H9 (cell line): ENCODE measurements at regions not wholly inside any gene's neighbourhood (a gene's known extent, or its start where the extent isn't known, plus 50 kb on each side); places are given as distances from the start of the nearest gene placed in this dataset.

Experiments used
- DNase-seq: peaks from one replicate; pipeline ENCODE4 v3.0.0-alpha.2; 2017
- H2AFZ ChIP-seq: one replicate; pipeline ENCODE4 v1.6.1; 2013; ENCODE audit warnings: mild to moderate bottlenecking, low read length, control low read depth, moderate library complexity
- H2AK5ac ChIP-seq: 2 replicates; pipeline ENCODE4 v1.6.1; 2013; ENCODE audit warnings: low read length, control low read depth, mixed read lengths; ENCODE audit not compliant: insufficient read length
- H2BK120ac ChIP-seq: one replicate; pipeline ENCODE4 v1.6.1; 2013; ENCODE audit warnings: low read depth, mild to moderate bottlenecking, low read length, control low read depth, inconsistent platforms; ENCODE audit not compliant: poor library complexity, severe bottlenecking
- H2BK12ac ChIP-seq: 2 replicates; pipeline ENCODE4 v1.6.1; 2013; ENCODE audit warnings: low read length, control low read depth, mixed read lengths, low read depth; ENCODE audit not compliant: insufficient read length
- H2BK15ac ChIP-seq: 2 replicates; pipeline ENCODE4 v1.6.1; 2013; ENCODE audit warnings: low read depth, low read length, control low read depth
- H2BK20ac ChIP-seq: one replicate; pipeline ENCODE4 v1.6.1; 2013; ENCODE audit warnings: low read depth, mild to moderate bottlenecking, low read length, control low read depth, inconsistent platforms; ENCODE audit not compliant: poor library complexity, severe bottlenecking
- H2BK5ac ChIP-seq: 2 replicates; pipeline ENCODE4 v1.6.1; 2013; ENCODE audit warnings: low read length, control low read depth, mixed read lengths; ENCODE audit not compliant: insufficient read length
- H3K14ac ChIP-seq: 2 replicates; pipeline ENCODE4 v1.6.1; 2013; ENCODE audit warnings: low read length, control low read depth; ENCODE audit not compliant: insufficient read depth
- H3K18ac ChIP-seq: 2 replicates; pipeline ENCODE4 v1.6.1; 2013; ENCODE audit warnings: low read depth, mild to moderate bottlenecking, mixed read lengths, low read length, control low read depth; ENCODE audit not compliant: insufficient read length
- H3K23ac ChIP-seq: 2 replicates; pipeline ENCODE4 v1.6.1; 2013; ENCODE audit warnings: low read length, control low read depth, mixed read lengths, low read depth; ENCODE audit not compliant: insufficient read length
- H3K23me2 ChIP-seq: 2 replicates; pipeline ENCODE4 v1.6.1; 2013; ENCODE audit warnings: low read depth, mild to moderate bottlenecking, mixed read lengths, low read length, control low read depth; ENCODE audit not compliant: insufficient read length, poor library complexity, severe bottlenecking
- H3K27ac ChIP-seq: 2 replicates; pipeline ENCODE4 v1.5.1; 2013; ENCODE audit warnings: low read length, control low read depth, mixed read lengths, low read depth; ENCODE audit not compliant: insufficient read length
- H3K27me3 ChIP-seq: 2 replicates; pipeline ENCODE4 v1.6.1; 2013; ENCODE audit warnings: low read length, control low read depth, inconsistent platforms; ENCODE audit not compliant: insufficient read depth
- H3K4ac ChIP-seq: 2 replicates; pipeline ENCODE4 v1.6.1; 2013; ENCODE audit warnings: low read depth, mild to moderate bottlenecking, control low read depth, inconsistent platforms, low read length, moderate library complexity
- H3K4me1 ChIP-seq: 2 replicates; pipeline ENCODE4 v1.6.1; 2013; ENCODE audit warnings: low read length, control low read depth, inconsistent platforms; ENCODE audit not compliant: insufficient read depth
- H3K4me2 ChIP-seq: 2 replicates; pipeline ENCODE4 v1.6.1; 2013; ENCODE audit warnings: low read length, control low read depth, mixed read lengths; ENCODE audit not compliant: insufficient read length, insufficient read depth
- H3K56ac ChIP-seq: 2 replicates; pipeline ENCODE4 v1.6.1; 2013; ENCODE audit warnings: low read depth, mild to moderate bottlenecking, mixed read lengths, low read length, control low read depth; ENCODE audit not compliant: insufficient read length
- H3K79me1 ChIP-seq: 2 replicates; pipeline ENCODE4 v1.6.1; 2013; ENCODE audit warnings: low read depth, mild to moderate bottlenecking, moderate library complexity, low read length, control low read depth, inconsistent platforms; ENCODE audit not compliant: insufficient read depth, poor library complexity, severe bottlenecking
- H3K79me2 ChIP-seq: 2 replicates; pipeline ENCODE4 v1.6.1; 2013; ENCODE audit warnings: low read length, control low read depth, inconsistent platforms; ENCODE audit not compliant: insufficient read depth
- H3K9ac ChIP-seq: 2 replicates; pipeline ENCODE4 v1.6.1; 2013; ENCODE audit warnings: low read length, control low read depth, mixed read lengths; ENCODE audit not compliant: insufficient read length; ENCODE audit errors: extremely low read depth
- H3K9me3 ChIP-seq: one replicate; pipeline ENCODE4 v1.6.1; 2013; ENCODE audit warnings: low read depth, low read length, inconsistent platforms; ENCODE audit not compliant: control insufficient read depth
- H3T11ph ChIP-seq: one replicate; pipeline ENCODE4 v1.6.1; 2013; ENCODE audit warnings: mild to moderate bottlenecking, low read length, control low read depth, inconsistent platforms
- H4K20me1 ChIP-seq: one replicate; pipeline ENCODE4 v1.6.1; 2013; ENCODE audit not compliant: control insufficient read depth, insufficient read length, insufficient read depth
- H4K5ac ChIP-seq: 2 replicates; pipeline ENCODE4 v1.6.1; 2013; ENCODE audit warnings: low read depth, mild to moderate bottlenecking, mixed read lengths, low read length, control low read depth; ENCODE audit not compliant: insufficient read length
- H4K8ac ChIP-seq: replicated peaks from 2 replicates; pipeline ENCODE4 v1.6.1; 2013; ENCODE audit warnings: low read length, control low read depth, mixed read lengths, low read depth; ENCODE audit not compliant: insufficient read length
- H4K91ac ChIP-seq: 2 replicates; pipeline ENCODE4 v1.6.1; 2013; ENCODE audit warnings: low read depth, mild to moderate bottlenecking, moderate library complexity, mixed read lengths, low read length, control low read depth; ENCODE audit not compliant: insufficient read length
- H3K27ac Mint-ChIP-seq, 3 experiments: 2 replicates in 2 of 3; 3 replicates in 1 of 3; pipeline ENCODE4 v1.8.0; 2020 to 2021; ENCODE audit warnings: mixed read lengths in 3 of 3, mild to moderate bottlenecking in 1 of 3, moderate library complexity in 1 of 3
- H3K27me3 Mint-ChIP-seq: 2 replicates; pipeline ENCODE4 v1.8.0; 2021; ENCODE audit warnings: low read depth, mild to moderate bottlenecking, moderate library complexity, mixed read lengths
- H3K36me3 Mint-ChIP-seq, 3 experiments: 2 replicates in 2 of 3; 3 replicates in 1 of 3; pipeline ENCODE4 v1.8.0; 2020 to 2021; ENCODE audit warnings: low read depth in 3 of 3, mixed read lengths in 3 of 3; ENCODE audit not compliant: insufficient read depth in 1 of 3
- H3K4me1 Mint-ChIP-seq, 2 experiments: 2 replicates each; pipeline ENCODE4 v1.8.0; 2020; ENCODE audit warnings: mixed read lengths in 2 of 2
- H3K4me3 Mint-ChIP-seq, 2 experiments: 2 replicates in 1 of 2; 3 replicates in 1 of 2; pipeline ENCODE4 v1.8.0; 2020 to 2021; ENCODE audit warnings: mild to moderate bottlenecking in 2 of 2, mixed read lengths in 2 of 2, moderate library complexity in 1 of 2
- H3K9me3 Mint-ChIP-seq, 2 experiments: 2 replicates in 1 of 2; 3 replicates in 1 of 2; pipeline ENCODE4 v1.8.0; 2020; ENCODE audit warnings: mild to moderate bottlenecking in 2 of 2, mixed read lengths in 2 of 2, moderate library complexity in 1 of 2
- WGBS: extraction: QIAGEN DNeasy Blood & Tissue Kit; methylation state at CpG from one replicate; pipeline ENCODE4 v1.1.7; 2013; ENCODE audit warnings: missing lambda C conversion rate, low lambda C conversion rate, mixed read lengths; ENCODE audit not compliant: insufficient read length; ENCODE audit errors: extremely low coverage; 5-methylcytosine and 5-hydroxymethylcytosine counted together
- TF ChIP-seq, protein P1 (sequence below): fragments of 200-600 bp; sonication (generic); conservative IDR thresholded peaks from 3 replicates; pipeline ENCODE4 v1.8.0; 2021; ENCODE audit warnings: antibody characterized with exemption, mild to moderate bottlenecking

DNA sequence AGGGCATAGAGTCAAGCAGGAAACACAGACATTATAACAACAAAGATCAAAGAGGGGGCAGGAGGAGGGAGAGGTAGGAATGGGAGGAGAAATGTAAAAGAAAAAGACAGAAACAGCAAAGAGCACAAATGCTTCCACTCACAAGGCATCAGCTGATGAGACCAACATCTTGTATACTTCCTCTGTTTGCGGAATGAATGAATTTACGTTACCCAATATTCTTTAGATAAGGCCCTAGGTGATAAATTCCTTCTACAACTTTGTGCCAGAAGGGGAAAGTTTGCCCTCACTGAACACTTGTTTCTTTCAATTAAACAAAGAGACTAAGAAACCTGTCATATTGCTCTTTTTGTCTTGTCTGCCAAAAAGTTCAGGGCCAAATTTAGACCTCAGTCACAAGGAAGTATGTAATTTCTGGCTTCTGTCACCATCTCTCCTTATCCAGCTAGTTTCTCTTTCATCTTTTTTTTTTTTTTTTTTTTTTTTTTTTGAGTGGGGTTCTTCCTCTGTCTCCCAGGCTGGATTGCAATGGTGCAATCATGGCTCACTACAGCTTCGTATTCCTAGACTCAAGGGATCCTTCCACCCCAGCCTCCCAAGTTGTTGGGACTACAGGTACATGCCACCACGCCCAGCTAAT is 116.4 kb upstream of the NANOS1 start:
- TF ChIP-seq, protein P1, sequence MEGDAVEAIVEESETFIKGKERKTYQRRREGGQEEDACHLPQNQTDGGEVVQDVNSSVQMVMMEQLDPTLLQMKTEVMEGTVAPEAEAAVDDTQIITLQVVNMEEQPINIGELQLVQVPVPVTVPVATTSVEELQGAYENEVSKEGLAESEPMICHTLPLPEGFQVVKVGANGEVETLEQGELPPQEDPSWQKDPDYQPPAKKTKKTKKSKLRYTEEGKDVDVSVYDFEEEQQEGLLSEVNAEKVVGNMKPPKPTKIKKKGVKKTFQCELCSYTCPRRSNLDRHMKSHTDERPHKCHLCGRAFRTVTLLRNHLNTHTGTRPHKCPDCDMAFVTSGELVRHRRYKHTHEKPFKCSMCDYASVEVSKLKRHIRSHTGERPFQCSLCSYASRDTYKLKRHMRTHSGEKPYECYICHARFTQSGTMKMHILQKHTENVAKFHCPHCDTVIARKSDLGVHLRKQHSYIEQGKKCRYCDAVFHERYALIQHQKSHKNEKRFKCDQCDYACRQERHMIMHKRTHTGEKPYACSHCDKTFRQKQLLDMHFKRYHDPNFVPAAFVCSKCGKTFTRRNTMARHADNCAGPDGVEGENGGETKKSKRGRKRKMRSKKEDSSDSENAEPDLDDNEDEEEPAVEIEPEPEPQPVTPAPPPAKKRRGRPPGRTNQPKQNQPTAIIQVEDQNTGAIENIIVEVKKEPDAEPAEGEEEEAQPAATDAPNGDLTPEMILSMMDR, result no peak

More for the DNA sequence above, 116.4 kb upstream of the NANOS1 start:
- no peak overlapping the region for H4K5ac ChIP-seq
- H2AFZ ChIP-seq, result no peak overlapping the region
- no peak overlapping the region for H3K4ac ChIP-seq
- no peaks in the 10 kb centered on the region; the same call in 1 of the 2 replicates for H3K27me3 Mint-ChIP-seq
- no peak overlapping the region for H3K27ac Mint-ChIP-seq
- no peaks in the 10 kb centered on the region for H4K20me1 ChIP-seq
- H2BK5ac ChIP-seq, result no peak overlapping the region
- no peaks in the 10 kb centered on the region for H3K4me1 ChIP-seq
- H3K9me3 Mint-ChIP-seq, result no peaks in the 10 kb centered on the region
- H3K4me3 Mint-ChIP-seq, result no peak overlapping the region
- H3K36me3 Mint-ChIP-seq, result no peaks in the 10 kb centered on the region
- H2BK12ac ChIP-seq, result no peak overlapping the region
- H3K79me2 ChIP-seq, result no peaks in the 10 kb centered on the region
- no peak overlapping the region for H3K56ac ChIP-seq
- H3K27ac ChIP-seq, result no peak overlapping the region
- no peak for DNase-seq
- no peak overlapping the region for H3K9ac ChIP-seq
- H2AK5ac ChIP-seq, result no peak overlapping the region
- no peak overlapping the region for H4K91ac ChIP-seq
- H3K79me1 ChIP-seq, result no peaks in the 10 kb centered on the region
- H4K8ac ChIP-seq, result no peak overlapping the region
- H2BK120ac ChIP-seq, result no peak overlapping the region
- no peak overlapping the region for H3K18ac ChIP-seq
- H3K9me3 ChIP-seq, result no peaks in the 10 kb centered on the region
- no peak overlapping the region for H3K4me2 ChIP-seq
- H3K27me3 ChIP-seq, result no peaks in the 10 kb centered on the region; the same call in 1 of the 2 replicates
- no peak overlapping the region for H3K14ac ChIP-seq
- no peaks in the 10 kb centered on the region for H3K23me2 ChIP-seq
- H3T11ph ChIP-seq, result no peak overlapping the region
- H3K23ac ChIP-seq, result no peak overlapping the region
- peaks cover 3 to 9% of the 10 kb centered on the region in 2 experiments; a peak in 3 of 4 replicates for H3K4me1 Mint-ChIP-seq
- no CpG with 5 or more reads among the region's 4 CpGs for WGBS
- no peak overlapping the region for H2BK15ac ChIP-seq
- no peak overlapping the region for H2BK20ac ChIP-seq
